ENCODE measurements at regions not wholly inside any gene's neighbourhood (a gene's known extent, or its start where the extent isn't known, plus 50 kb on each side); places are given as distances from the start of the nearest gene placed in this dataset.

DNA sequence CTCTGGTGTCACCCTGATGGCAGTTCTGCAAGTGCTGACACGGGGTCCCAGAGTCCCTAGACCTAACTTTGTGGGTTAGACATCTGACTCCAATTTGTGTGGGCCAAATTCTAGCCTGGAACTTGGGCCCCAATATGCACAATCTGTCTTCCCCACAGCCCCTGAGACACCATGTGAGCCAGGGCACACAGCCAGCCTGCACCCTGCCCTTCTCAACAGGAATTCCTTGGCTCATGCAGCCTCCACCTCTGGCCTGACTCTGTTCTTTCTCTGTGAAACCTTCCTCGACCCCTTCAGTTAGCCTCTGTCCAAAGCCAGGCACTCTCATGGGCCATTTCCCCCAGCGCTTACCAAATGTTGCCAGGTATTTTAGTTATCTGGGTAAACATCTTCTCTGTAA lies 59.1 kb upstream of the POU2AF1 start:
- TF ChIP-seq EP300 (IDR thresholded peaks at IDR 0.05), result no peak
- TF ChIP-seq POLR2A (IDR thresholded peaks at IDR 0.05), result no peak
- TF ChIP-seq, protein P1, sequence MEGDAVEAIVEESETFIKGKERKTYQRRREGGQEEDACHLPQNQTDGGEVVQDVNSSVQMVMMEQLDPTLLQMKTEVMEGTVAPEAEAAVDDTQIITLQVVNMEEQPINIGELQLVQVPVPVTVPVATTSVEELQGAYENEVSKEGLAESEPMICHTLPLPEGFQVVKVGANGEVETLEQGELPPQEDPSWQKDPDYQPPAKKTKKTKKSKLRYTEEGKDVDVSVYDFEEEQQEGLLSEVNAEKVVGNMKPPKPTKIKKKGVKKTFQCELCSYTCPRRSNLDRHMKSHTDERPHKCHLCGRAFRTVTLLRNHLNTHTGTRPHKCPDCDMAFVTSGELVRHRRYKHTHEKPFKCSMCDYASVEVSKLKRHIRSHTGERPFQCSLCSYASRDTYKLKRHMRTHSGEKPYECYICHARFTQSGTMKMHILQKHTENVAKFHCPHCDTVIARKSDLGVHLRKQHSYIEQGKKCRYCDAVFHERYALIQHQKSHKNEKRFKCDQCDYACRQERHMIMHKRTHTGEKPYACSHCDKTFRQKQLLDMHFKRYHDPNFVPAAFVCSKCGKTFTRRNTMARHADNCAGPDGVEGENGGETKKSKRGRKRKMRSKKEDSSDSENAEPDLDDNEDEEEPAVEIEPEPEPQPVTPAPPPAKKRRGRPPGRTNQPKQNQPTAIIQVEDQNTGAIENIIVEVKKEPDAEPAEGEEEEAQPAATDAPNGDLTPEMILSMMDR (IDR thresholded peaks at IDR 0.05), result no peak

Data from sigmoid colon (tissue), 4 donors.